Activated CD4-positive, alpha-beta T cell treated with anti-CD3 and anti-CD28 coated beads for 36 hours (primary cell): ENCODE measurements at regions not wholly inside any gene's neighbourhood (a gene's known extent, or its start where the extent isn't known, plus 50 kb on each side); places are given as distances from the start of the nearest gene placed in this dataset.

ENCODE experiments used
- ATAC-seq: fragments of 200-7000 bp; cut with Tn5 transposase; one replicate; pipeline ENCODE4 v1.10.0; 2021; ENCODE audit warnings: mild to moderate bottlenecking, moderate library complexity
- CTCF ChIA-PET: fragments of 350-600 bp; sonication (Branson Sonifier 250); formaldehyde crosslinking; loops from one replicate; lab custom pipeline; 2021; ENCODE audit warnings: antibody characterized with exemption; lab: Charles Lee
- POLR2A ChIA-PET: fragments of 350-600 bp; sonication (Branson Sonifier 250); formaldehyde crosslinking; loops from one replicate; lab custom pipeline; 2021; ENCODE audit warnings: antibody characterized with exemption, inconsistent platforms; lab: Charles Lee
- DNase-seq: peaks from one replicate; pipeline ENCODE4 v3.0.0-alpha.2; 2020
- H3K27ac Mint-ChIP-seq: one replicate; pipeline ENCODE4 v1.8.0; 2021; ENCODE audit warnings: mixed read lengths
- H3K27me3 Mint-ChIP-seq: one replicate; pipeline ENCODE4 v1.8.0; 2021; ENCODE audit warnings: mixed read lengths
- H3K36me3 Mint-ChIP-seq: one replicate; pipeline ENCODE4 v1.8.0; 2021; ENCODE audit warnings: low read depth, mixed read lengths
- H3K4me1 Mint-ChIP-seq: one replicate; pipeline ENCODE4 v1.8.0; 2021; ENCODE audit warnings: mixed read lengths
- H3K4me3 Mint-ChIP-seq: one replicate; pipeline ENCODE4 v1.8.0; 2021; ENCODE audit warnings: mild to moderate bottlenecking, moderate library complexity, mixed read lengths
- H3K9me3 Mint-ChIP-seq: one replicate; pipeline ENCODE4 v1.8.0; 2021; ENCODE audit warnings: low read depth, mixed read lengths
- intact Hi-C, 2 experiments: fragments of 100-400 bp; cut with DNase I in 1 of 2; cut with micrococcal nuclease in 1 of 2; formaldehyde crosslinking; loops; one replicate each; pipeline versions ENCODE4 v1.14.2 to v1.15.1; 2022 to 2024; cut with DNase I, micrococcal nuclease

DNA sequence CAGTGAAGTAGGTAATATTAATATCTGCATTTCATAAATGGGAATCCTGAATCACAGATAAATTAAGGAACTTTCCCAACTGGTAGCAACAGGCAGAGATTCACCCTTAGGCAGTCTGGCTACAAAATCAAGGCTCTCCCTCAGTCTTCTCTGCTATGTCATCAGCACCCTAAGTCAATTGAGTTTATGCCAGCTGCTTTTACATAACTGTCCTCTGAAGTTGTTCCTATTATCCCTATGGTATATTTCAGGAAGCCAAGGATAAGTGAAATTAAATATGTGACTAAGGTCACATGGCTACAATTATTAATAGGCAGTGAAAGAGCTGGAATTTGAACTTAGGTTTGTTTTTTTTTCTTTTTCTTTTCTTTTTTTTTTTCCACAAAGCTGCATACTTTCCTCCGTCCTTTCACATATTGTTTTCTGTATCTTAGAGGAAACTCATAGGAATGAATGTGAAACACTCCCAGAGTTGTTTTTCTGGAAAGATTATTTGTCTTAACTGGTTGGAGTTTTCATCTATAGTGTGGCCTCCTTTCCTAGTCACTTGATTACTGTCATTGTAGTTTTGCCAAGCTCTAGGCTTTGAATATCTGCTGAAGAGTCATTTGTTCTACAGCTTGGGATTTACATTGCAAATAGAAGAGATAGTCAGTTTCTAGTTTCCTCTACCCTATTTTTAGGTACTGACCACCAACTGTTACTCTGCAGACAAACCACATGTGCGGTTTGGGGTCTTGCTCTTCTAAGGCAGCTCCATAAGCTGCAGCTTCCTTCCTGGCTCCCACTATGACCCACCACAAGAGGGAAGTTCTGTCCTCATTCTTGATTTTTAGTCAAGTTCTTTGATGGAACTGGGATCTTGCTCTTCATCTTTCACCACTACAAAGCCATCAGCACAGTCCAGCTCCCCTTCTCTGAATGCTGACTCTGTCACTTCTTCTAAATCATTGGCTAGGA is 338.0 kb upstream of the KIAA1217 start:
- no peaks in the 10 kb centered on the region for H3K4me1 Mint-ChIP-seq
- ChIA-PET POLR2A (no interaction called here), CTCF (no interaction called here)
- no peaks in the 10 kb centered on the region for H3K9me3 Mint-ChIP-seq
- peaks cover 9% of the 10 kb centered on the region for H3K27me3 Mint-ChIP-seq
- no peak overlapping the region for H3K4me3 Mint-ChIP-seq
- intact Hi-C loops = no loop called here
- H3K36me3 Mint-ChIP-seq = no peaks in the 10 kb centered on the region
- ATAC-seq (no peak), DNase-seq (no peak)
- no peak overlapping the region for H3K27ac Mint-ChIP-seq

DNA sequence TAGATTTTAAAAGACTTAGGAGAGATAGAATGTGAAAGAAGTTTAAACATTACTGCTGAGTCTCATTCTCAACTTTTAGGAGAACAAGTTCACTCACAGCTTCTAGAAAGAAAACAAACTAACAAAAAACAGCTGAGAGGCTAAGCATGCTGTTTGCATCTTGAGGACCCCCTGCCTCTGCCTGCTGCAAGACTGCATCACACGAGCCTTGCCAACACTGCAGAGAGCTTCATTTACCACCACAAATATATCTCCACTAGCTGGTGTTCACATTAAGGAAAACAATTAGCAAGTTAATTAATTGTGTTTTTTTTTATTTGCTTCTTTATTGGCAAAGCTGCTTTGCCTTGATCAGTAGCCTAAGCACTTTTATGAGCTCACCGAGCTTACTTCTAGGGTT is 336.6 kb upstream of the KIAA1217 start:
- intact Hi-C loops = no loop called here
- DNase-seq (no peak), ATAC-seq (no peak)
- no peak overlapping the region for H3K27ac Mint-ChIP-seq
- no peaks in the 10 kb centered on the region for H3K36me3 Mint-ChIP-seq
- POLR2A ChIA-PET = no interaction called here
- H3K9me3 Mint-ChIP-seq = no peaks in the 10 kb centered on the region
- CTCF ChIA-PET = interaction anchor here (0.7 kb wide), 1 partner anchor 473 kb away, joined by 4 read pairs; no protein-coding TSS in a partner anchor
- peaks cover 9% of the 10 kb centered on the region for H3K27me3 Mint-ChIP-seq
- no peak overlapping the region for H3K4me3 Mint-ChIP-seq
- no peaks in the 10 kb centered on the region for H3K4me1 Mint-ChIP-seq

DNA sequence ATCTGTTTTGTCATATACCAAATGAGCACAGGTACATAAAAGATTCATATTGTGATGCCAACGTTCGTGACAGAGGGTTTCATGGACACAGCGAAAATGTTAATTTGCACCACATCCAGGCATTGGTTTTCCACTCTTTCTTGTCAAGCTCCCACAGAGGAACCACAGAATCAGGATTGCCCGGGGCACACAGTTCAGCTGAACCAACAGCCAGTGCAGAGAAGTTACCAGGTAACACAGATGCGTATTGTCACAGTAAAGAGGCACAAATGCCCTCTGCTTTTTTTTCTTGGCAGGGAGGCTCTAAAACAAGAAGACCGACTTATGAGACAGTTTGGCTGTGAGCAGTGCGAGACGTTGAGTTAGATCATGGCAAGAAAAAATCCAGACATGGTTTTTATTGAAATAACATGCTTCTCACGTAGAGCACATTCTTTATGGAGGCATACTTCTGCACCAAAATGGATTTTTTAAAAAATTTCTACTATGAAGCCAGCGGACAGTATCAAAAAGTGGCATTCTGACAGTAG is 331.1 kb upstream of the KIAA1217 start:
- ChIA-PET POLR2A (no interaction called here), CTCF (interaction anchor here (0.8 kb wide), 1 partner anchor 11 kb away, joined by 4 read pairs; no protein-coding TSS in a partner anchor)
- Mint-ChIP-seq H3K9me3 (no peaks in the 10 kb centered on the region), H3K4me3 (no peak overlapping the region), H3K4me1 (no peaks in the 10 kb centered on the region), H3K36me3 (no peaks in the 10 kb centered on the region), H3K27me3 (peaks cover 3% of the 10 kb centered on the region), H3K27ac (no peak overlapping the region)
- no peak for DNase-seq
- intact Hi-C loops = no loop called here
- no peak for ATAC-seq

DNA sequence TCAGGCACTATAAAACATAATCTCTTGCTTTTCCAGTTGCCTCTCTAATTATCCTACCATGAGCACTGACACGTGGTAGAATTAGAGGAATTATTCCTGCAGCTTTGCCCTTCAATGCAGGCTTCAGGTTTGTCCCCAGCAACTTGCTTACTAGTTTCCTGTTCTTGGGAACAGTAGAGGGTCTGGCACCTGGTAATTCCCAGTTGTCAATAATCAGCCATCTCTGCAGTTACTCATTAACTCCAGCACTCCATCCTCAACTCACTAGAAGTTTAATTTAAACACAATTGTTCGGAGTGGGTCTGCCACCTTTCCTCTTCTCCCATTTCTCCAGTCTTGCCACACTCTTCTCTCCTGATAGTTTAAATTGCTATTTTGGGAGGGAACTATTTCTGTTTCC is 324.3 kb upstream of the KIAA1217 start:
- H3K4me3 Mint-ChIP-seq = no peak overlapping the region

DNA sequence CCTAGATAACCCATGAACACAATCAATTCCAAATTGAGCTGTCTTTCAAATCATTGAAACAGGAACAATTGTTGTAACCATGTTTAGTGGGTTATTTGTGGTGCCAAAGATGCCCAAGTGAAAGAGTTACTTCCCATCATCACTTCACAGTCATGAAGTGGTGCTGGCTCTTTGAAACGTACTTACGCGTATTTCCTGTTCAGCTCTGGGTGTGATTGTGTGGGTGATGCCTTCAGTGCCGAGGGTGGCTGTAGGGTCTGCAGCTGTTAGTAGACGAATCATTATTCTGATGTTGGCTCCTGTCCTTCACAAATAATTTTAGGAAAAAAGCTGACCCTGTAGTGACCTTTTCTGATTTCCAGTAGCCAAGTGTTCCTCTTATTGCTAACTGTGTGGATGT is 323.1 kb upstream of the KIAA1217 start:
- Mint-ChIP-seq H3K27me3 (no peaks in the 10 kb centered on the region), H3K27ac (no peak overlapping the region), H3K9me3 (no peaks in the 10 kb centered on the region), H3K4me1 (no peaks in the 10 kb centered on the region), H3K4me3 (no peak overlapping the region), H3K36me3 (no peaks in the 10 kb centered on the region)
- intact Hi-C loops = no loop called here
- ChIA-PET POLR2A (no interaction called here), CTCF (no interaction called here)
- ATAC-seq = no peak
- DNase-seq = no peak

More for the DNA sequence above, 324.3 kb upstream of the KIAA1217 start:
- no peaks in the 10 kb centered on the region for H3K4me1 Mint-ChIP-seq
- ChIA-PET POLR2A (no interaction called here), CTCF (no interaction called here)
- intact Hi-C loops = no loop called here
- H3K9me3 Mint-ChIP-seq = no peaks in the 10 kb centered on the region
- ATAC-seq (no peak), DNase-seq (no peak)
- H3K27ac Mint-ChIP-seq = no peak overlapping the region
- no peaks in the 10 kb centered on the region for H3K27me3 Mint-ChIP-seq
- H3K36me3 Mint-ChIP-seq = no peaks in the 10 kb centered on the region

DNA sequence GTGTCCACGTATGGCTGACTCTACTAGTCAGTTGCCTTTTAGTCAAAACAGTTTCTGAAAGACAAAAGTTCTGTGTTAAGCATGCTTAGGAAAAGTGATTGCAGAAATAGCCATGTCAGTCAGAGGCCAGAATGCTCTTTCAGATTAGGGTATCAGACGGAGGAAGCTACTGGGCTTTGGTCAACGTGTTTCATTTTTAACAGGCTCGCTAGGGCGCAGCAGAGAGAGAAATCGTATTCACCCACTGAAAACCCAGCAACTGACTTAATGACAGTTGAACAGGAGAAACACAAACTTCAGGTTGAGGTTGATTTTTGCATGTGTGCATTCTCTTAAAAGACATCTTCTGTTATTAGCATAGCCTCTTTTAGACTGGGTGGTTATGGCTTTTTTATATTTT is 322.6 kb upstream of the KIAA1217 start:
- CTCF ChIA-PET = no interaction called here
- H3K9me3 Mint-ChIP-seq = no peaks in the 10 kb centered on the region
- ATAC-seq = no peak
- H3K4me3 Mint-ChIP-seq = no peak overlapping the region
- POLR2A ChIA-PET = no interaction called here
- no peak for DNase-seq
- intact Hi-C loops = no loop called here
- H3K36me3 Mint-ChIP-seq = no peaks in the 10 kb centered on the region
- H3K27ac Mint-ChIP-seq = no peak overlapping the region
- peaks cover 2% of the 10 kb centered on the region for H3K27me3 Mint-ChIP-seq
- no peaks in the 10 kb centered on the region for H3K4me1 Mint-ChIP-seq

DNA sequence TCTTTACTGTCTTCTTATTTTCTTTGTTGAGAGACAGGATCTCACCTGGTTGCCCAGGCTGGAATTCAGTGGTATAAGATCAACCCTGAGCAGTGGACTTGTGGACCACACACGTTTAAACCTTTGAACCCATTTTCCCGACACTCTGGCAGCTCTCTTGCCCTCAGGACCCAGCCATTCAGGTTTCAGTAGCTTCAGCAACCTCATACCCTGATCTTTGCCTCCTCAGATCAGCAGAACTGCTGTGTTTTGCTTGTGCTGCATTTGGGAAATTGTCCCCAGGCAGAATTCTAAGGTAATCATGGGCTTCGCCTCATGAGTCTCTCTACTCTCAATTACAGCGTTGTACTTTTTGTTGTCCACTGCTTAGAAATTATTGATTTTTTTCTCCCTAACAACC is 317.6 kb upstream of the KIAA1217 start:
- DNase-seq = no peak
- H3K9me3 Mint-ChIP-seq = no peaks in the 10 kb centered on the region
- H3K4me1 Mint-ChIP-seq = no peaks in the 10 kb centered on the region
- H3K27me3 Mint-ChIP-seq = peaks cover 2% of the 10 kb centered on the region
- no peak for ATAC-seq
- ChIA-PET CTCF (no interaction called here), POLR2A (no interaction called here)
- no peak overlapping the region for H3K27ac Mint-ChIP-seq
- intact Hi-C loops = no loop called here
- no peak overlapping the region for H3K4me3 Mint-ChIP-seq
- no peaks in the 10 kb centered on the region for H3K36me3 Mint-ChIP-seq

DNA sequence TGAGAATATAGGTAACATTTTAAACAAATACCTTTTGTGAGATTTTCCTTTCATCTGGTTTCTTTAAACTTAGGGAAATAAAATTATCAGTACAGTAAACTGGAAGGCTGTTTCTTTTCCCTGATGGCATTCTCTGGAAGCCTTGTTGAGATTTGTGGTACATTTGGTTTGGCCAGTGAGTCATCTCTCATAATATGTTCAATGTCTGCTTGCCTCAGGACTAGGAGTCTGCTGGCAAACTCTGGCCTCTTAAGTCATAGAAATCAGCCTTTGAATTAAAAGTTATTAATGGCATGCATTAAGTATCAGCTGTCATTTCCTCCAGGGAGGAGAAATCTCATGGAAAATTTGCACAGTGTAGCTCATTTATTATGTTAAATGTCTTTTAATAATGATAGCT is 316.6 kb upstream of the KIAA1217 start:
- Mint-ChIP-seq H3K9me3 (no peaks in the 10 kb centered on the region), H3K27me3 (peaks cover 2% of the 10 kb centered on the region), H3K27ac (no peak overlapping the region), H3K36me3 (no peaks in the 10 kb centered on the region), H3K4me1 (no peaks in the 10 kb centered on the region), H3K4me3 (no peak overlapping the region)
- no peak for DNase-seq
- ATAC-seq = no peak
- ChIA-PET CTCF (no interaction called here), POLR2A (no interaction called here)
- intact Hi-C loops = no loop called here

DNA sequence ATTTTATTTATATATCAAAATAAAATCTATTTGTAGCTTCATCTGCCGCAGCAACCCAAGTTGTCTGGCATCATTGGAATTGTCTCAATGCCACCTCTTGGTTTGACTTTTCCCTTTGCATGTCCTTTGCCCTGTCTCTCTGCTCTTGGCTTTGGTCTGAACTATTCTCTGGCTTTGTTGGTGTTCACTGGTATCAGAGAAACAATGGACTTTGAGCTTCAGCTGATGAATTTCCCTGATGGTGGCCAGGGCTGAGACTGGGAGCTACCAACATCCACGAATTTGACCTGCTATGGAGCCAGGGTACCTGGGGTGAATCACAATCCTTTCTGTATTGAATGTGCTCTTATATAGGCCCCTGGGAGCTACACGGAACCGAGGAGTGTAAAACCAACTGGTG is 311.7 kb upstream of the KIAA1217 start:
- intact Hi-C loops = no loop called here
- ChIA-PET CTCF (no interaction called here), POLR2A (no interaction called here)
- no peak for ATAC-seq
- Mint-ChIP-seq H3K9me3 (no peaks in the 10 kb centered on the region), H3K4me3 (no peak overlapping the region), H3K27ac (no peak overlapping the region), H3K27me3 (no peaks in the 10 kb centered on the region), H3K36me3 (no peaks in the 10 kb centered on the region), H3K4me1 (no peaks in the 10 kb centered on the region)
- no peak for DNase-seq

DNA sequence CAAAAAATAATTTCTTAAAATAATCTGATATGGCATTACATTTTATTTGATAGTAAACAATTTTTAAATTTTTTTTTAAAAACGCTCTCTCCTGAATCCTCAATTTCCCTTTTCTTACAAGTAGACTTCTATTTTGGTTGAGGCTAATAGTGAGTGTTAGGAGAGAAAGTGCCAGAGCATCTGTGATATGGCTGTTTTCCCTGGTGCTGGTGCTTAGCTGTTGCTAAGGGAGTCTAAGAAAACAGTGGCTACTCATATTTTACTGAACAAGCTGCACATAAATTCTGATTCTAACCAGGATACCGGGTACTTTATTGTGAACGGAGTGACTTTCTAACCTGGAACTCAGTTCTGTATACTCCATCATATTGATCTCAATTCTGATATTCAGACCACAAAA is 311.1 kb upstream of the KIAA1217 start:
- no peak overlapping the region for H3K4me3 Mint-ChIP-seq
- no peaks in the 10 kb centered on the region for H3K4me1 Mint-ChIP-seq
- ATAC-seq (no peak), DNase-seq (no peak)
- ChIA-PET CTCF (no interaction called here), POLR2A (no interaction called here)
- H3K27ac Mint-ChIP-seq = no peak overlapping the region
- intact Hi-C loops = no loop called here
- no peaks in the 10 kb centered on the region for H3K9me3 Mint-ChIP-seq
- H3K36me3 Mint-ChIP-seq = no peaks in the 10 kb centered on the region
- H3K27me3 Mint-ChIP-seq = no peaks in the 10 kb centered on the region

DNA sequence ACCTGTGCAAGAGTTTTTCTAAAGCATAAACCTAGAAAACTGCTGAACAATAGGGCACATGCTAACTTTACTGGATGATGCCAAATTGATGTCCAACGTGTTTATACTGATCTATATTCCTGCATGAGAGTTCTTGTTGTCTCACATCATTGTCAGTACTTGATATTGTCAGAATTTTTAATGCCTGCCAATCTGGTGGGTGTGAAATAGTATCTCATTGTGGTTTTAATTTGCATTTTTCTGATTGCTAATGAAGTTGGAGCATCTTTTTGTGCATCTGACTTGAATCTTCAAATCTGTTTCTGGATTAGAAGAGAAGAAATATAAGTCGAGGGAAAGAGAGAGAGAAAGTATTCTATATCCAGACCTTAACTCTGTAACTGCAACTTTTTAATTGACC is 309.8 kb upstream of the KIAA1217 start:
- no peak overlapping the region for H3K4me3 Mint-ChIP-seq
- ATAC-seq = no peak
- ChIA-PET POLR2A (no interaction called here), CTCF (no interaction called here)
- DNase-seq = no peak
- no peak overlapping the region for H3K27ac Mint-ChIP-seq
- no peaks in the 10 kb centered on the region for H3K4me1 Mint-ChIP-seq
- no peaks in the 10 kb centered on the region for H3K27me3 Mint-ChIP-seq
- no peaks in the 10 kb centered on the region for H3K9me3 Mint-ChIP-seq
- intact Hi-C loops = no loop called here
- no peaks in the 10 kb centered on the region for H3K36me3 Mint-ChIP-seq

DNA sequence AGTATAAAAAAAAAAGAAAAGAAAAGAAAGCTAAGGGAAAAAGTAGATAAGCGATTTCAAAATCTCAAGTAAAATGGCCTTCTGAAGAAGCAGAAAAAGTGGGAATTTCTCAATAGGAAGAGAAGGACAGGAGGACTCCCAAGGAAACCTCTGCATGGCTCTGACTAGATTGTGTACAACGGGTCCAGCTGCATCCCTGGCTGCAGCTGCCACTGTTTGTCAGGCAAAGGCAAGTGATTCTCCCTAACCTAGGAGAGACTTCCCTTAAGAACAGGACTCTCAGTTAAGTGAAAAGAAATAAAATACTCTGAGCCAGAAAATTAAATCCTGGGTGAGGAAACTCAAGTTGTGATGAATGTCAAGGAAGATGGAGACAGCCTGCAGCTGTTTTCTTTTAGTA is 298.6 kb upstream of the KIAA1217 start:
- ATAC-seq (no peak), DNase-seq (no peak)
- POLR2A ChIA-PET = no interaction called here
- Mint-ChIP-seq H3K27me3 (no peaks in the 10 kb centered on the region), H3K9me3 (peaks cover 2% of the 10 kb centered on the region), H3K27ac (no peak overlapping the region), H3K36me3 (no peaks in the 10 kb centered on the region), H3K4me1 (no peaks in the 10 kb centered on the region), H3K4me3 (no peak overlapping the region)
- intact Hi-C loops = no loop called here
- CTCF ChIA-PET = interaction anchor here (0.6 kb wide), 1 partner anchor 465 kb away, joined by 3 read pairs; no protein-coding TSS in a partner anchor
